HG03520 (cell line): ENCODE measurements at regions not wholly inside any gene's neighbourhood (a gene's known extent, or its start where the extent isn't known, plus 50 kb on each side); places are given as distances from the start of the nearest gene placed in this dataset.

ENCODE experiments used
- ATAC-seq: cut with Tn5 transposase; IDR thresholded peaks from one replicate; pipeline ENCODE4 v1.9.1; 2021; ENCODE audit warnings: mild to moderate bottlenecking, moderate library complexity; ENCODE audit not compliant: unreplicated experiment

DNA sequence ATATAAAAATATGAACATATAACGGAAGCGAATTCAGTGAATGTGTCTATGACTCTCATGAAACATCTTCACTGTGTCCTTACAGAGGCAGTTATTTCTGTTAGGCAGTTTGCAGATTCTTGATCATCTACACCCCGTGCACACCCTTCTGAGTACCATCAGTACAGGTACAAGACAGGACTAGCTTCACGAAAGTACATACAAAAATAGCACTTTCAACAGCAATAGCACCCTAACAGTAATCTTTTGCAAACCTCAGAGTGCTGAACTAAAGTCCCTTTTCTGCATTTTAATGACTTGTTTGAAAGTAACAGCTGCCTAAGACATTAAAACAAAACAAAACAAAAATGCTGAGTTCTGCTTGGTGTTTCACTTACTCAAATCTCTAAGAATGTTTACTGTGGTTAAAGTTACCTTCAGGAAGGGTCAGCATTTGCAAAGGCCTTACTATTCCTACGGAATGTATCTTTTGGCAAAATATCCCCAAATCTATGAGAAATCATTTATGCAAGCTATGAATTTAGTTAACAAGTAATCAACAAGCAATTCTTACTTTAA lies 104.1 kb downstream of the CNTN3 start:
- ATAC-seq = no peak

DNA sequence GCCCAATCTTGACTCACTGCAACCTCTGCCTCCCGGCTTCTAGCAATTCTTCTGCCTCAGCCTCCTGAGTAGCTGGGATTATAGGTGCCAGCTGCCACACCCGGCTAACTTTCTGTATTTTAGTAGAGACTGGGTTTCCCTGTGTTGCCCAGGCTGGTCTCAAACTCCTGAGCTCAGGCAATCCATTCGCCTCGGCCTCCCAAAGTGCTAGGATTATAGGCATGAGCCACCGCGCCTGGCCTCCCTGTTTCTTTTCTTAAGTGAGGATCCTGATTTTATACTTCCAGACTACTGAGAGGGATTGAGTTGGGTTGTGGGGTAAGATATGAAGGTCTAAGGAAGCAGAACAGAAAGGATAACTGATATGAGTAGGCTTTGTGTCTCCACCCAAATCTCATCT lies 106.8 kb downstream of the CNTN3 start:
- no peak for ATAC-seq

DNA sequence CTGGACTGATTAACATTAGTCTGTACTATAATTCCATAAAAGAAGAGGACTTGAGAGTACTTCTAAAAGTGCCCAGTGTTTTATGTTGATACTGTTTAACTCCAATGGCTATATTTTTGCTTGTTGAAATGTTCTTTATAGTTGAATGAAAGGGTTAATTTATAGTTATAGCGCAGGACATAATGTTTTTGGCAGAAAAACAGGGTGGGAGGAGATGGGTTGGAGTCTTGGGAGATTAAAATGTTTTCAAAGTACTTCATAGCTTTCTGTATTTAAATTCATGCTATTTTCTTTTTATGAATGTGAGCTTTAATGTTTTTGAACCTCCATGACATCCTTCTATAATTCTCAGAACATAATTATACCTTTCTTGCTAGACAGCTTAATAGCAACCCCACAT lies 108.2 kb downstream of the CNTN3 start:
- no peak for ATAC-seq

DNA sequence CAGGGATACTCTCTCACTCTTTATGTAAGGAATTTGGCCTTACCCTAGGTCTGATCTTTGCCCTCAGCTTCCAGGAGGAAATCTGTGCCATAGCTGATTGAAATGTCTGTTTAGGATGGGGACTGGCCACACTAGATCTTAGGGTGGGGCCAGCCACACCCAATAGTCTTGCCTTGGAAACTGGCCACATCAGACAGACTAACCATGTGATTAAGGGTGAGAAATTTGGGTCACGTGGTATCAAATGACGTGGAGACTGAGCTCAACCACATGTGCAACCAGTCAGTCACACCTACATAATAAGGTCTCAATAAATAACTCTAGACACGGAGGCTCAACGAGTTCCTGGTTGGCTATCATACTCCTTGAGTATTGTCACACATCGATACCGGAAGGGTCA lies 113.5 kb downstream of the CNTN3 start:
- no peak for ATAC-seq

DNA sequence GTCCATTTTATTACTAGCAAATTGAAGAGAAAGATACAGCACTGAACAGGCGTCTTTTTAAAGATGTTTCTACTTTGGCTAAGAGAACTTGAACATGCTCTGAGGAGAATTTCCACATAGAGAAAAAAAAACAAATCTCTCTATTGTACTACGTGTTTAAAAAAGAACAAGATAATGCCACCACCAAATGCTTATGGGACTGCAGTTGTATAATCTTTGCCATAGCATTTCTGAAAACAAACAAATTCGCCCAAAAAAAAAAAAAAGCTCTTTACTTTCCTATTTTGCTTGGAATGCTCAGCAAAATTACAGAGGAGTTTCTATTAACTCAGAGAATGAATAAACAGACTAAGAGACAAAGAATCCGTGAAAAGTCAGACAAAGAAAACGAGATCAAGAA lies 114.2 kb downstream of the CNTN3 start:
- no peak for ATAC-seq

DNA sequence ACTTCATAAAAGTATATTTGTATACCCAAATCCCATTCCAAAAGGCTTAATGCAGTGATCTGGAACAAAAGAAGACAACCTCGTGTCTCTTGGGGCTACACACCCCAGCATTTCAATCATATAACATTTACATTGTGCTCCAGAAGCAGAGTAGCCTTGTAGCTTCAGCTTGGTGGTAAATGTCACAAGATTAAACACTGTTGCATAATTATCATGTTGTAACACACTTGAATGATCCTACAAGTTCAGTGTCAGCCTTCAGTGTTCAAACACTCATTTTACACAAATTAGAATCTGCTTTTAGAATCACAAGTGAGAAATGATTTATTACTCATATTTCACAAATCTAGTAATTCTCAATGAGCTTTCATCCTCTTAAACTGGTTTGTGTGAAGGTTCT lies 122.6 kb downstream of the CNTN3 start:
- ATAC-seq = no peak

DNA sequence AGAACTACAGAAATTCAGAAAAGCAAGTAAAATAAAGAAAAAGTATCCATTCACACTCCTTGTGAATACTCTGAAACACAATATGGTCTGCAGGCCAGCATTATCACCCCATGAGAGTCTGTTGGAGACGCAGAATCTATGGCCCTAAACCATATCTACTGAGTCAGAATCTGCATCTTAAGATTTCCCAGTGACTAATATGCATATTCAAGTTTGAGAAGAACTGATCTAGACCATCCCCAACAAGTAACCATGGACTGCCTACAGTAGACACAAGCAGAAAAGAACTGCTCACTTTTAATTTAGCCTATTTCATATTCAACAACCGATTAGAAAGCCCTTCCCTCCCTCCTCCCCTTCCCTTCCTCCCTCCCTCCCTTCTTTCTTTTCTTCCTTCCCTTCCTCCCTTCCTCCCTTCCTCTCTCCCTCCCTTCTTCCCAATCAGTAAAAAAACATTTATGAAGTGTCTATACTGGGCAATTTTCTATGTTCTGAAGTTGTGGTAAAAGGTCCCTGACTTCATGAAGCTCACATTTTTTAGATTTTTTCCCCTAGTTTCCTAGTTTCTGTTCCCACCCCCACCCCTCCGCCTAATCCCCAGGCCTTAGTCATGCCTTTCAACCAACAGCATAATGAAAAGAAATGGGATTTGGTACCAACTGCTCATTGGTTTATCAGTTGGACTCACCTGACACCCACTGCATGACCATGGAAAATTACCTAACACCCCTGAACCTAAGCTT lies 125.2 kb downstream of the CNTN3 start:
- ATAC-seq = no peak

DNA sequence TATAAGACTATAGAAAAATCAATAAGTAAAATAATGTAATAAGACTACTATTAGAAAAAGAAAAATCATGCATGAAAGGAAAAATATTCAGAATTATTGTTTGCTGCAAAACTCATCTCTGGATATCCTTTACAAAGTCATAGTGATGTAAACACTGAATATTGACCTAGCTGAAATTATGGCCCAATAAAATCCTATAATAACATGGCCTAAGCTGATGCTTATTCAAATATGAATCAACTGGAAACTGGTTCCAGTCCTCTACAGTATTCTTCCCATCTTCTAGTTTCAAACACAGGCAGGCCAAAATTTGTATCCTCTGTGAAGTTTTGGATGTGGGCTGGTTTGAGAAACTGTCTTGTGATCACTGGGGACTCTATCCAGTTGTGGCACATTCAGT lies 134.5 kb downstream of the CNTN3 start:
- no peak for ATAC-seq

DNA sequence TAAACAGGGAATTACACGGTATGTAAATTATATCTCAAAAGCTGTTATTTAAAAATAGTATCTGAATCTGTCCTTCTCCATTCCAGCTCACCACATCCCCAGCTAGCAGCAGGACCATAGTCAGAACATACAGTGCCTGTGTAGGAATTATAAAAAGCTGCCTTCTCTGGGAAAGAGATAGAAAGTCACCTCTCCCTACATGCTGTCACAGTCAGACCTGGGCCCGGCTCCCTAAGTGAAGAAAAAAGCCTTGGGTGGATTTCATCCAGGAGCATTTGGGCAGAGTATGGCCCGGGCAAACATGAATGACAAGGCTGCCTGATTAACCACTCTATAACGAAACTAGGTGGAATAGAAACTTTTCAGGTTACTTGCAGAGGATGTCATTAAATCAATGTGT lies 144.1 kb downstream of the CNTN3 start:
- ATAC-seq = no peak

DNA sequence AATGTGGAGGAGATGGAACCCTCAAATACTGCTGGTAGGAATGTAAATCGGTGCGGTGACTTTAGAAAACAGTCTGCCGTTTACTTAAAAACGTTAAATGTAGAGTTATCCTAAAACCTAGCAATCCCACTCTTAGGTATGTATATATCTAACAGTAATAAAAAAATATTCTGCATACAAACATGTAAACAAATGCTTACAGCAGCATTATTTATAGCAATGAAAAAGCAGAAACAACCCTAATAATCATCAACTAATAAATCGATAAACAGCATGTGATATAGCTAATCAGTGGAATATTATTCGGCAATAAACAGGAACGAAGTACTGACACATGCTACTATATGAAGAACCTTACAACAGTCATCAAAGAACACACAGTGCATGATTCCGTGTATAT lies 144.7 kb downstream of the CNTN3 start:
- no peak for ATAC-seq

DNA sequence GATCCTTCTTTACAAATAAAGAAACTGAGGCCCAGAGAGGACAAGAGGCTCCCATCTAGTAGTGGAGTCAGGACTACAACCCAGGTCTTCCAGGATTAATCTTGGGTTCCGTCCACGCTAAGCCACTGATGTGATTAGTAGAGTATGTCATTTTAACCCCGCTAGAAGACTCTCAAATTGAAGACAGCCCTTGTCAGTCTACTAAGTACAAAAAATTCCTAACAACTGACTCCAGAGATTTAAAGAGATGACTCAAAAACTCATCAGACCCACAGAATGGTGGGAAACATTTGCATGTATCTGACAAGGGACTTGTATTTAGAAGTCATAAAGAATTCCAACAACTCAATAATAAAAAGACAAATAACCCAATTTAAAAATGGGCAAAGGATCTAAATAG lies 145.3 kb downstream of the CNTN3 start:
- no peak for ATAC-seq

DNA sequence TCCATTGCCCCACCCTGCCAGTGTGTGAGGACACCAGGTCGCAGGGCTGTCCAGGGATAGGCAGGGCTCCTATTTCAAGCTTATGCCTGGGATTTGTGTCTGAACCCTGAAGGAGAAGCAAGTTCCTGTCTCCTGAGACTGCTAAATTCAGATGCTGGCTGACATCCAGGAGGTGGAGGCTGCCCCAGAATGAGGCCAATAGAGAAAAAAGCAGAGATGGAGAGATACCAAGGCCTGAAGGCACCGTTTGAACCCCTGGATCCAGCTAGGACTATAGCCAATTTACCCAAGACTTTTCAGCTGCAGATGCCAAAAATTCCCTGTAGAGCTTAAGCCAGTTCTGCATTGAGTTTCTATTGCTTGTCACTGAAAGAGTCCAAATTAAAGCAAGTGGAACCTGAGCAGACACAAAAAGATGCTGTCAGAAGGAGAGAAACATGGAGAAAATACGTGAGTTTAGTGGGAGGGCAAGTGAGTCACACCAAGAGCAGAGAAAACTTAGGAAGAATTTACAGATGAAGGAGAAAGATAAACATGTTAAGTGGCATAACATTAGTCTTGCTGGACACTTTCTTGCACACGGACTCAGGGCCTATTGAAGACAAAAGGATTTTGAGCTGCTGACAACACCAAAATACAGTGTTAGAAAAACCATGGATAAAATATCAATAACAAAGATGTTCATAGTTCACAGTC lies 148.6 kb downstream of the CNTN3 start:
- ATAC-seq = no peak

DNA sequence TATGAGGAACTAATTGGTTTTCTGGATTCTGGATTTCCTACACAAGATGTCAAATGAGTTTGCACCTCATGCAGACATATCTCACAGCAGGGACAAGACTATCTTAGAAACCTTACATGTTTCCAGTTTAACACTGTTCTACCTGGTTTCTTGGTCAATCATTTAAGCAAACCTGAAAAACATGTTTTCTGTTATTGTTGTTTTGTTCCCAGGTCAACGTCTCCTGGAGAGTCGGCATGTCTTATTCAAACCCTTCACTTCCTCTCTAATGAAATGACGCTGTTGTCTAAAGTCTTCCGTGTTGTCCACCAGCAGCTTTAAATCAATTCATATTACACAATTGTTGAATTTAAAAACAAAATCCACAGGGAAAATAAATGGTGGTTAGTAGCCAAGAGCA lies 150.9 kb downstream of the CNTN3 start:
- no peak for ATAC-seq

DNA sequence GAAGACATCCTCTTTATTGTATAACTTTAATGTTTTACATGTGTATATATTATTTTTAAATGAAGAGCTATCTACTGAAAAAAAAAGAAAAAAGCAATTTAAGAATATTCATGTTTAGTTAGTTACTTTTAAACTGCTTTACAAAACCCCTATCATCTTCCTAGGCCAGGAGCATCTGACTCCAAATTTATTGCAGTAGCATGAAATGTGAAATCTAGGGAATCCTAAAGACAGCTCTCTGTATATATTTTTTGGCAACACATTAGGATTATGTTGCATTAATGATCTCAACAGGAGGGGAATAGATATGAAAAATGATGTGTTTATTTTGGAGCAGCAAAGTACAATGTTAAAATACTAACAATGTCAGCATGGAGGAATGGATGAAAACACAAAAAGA lies 158.3 kb downstream of the CNTN3 start:
- ATAC-seq = no peak

DNA sequence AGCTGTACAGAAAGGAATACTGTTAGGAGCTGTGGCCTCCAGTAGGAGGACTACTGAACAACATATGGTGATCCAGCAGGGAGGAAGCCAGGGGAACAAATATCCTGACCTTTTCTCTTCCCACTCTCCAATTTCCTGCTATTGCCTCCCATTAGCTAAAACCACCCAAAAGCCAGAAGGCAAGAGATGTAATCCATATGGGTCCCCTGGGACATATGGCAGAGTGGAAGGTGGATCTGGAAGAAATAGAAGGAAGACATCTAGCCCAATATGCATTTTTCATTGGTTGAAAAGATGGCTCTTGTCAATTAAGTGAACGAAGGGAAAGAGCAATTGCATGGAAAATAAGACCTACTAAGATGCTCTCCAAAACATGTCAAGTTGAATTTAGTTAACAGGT lies 167.2 kb downstream of the CNTN3 start:
- no peak for ATAC-seq

DNA sequence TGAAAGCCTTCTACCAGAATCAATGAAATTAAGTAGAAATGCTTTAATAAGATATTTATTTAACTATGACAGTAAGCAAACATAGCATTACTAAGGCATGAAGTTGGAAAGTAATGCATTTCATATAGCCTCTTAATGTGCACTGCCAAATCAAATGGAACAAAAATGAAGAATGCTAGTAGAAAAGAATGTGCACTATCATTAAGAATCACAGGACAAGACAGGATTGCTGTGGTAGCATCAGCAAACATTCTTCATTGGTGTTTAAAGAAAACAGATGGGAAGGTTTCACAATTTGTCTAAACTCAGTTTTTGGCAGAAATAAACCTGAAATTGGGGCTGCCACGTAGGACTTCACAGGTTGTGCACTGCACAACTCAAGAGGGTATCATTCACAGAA lies 168.9 kb downstream of the CNTN3 start:
- ATAC-seq = no peak

DNA sequence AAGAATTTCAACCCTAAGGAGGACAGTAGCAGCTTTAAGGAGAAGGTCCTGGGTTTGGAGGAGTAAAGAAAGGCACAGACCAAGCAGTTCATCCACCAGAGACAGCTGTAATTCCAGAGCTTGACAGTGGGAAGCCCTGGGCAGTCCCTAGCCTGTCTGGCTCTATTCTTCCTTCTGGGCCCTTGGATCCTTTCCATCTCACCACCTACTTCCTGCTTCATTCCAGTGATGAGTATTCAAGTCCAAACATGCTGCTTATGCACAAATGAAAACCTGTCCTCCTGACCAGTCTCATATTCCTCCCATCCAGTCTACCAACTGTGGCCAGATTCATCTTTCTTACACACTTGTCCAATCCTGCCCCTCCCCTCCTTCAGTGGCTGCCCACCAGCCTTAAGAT lies 171.4 kb downstream of the CNTN3 start:
- no peak for ATAC-seq

DNA sequence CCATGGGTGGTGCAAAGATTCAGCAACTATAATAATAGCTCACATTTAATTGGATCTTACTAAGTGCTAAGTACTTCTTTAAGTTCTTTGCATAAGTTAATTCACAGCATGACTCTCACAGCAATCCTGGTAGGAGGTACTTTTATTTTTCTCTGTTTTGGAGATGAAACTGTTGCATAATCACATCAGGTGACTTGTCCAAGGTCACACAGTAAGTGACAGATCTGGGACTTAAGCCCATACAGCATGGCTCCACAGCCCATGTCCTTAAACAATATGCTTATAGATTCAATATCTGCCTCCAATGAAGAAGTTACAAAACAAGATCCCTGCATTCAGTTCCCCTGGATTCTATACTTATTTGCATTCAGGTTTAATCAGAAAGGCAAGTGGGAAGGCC lies 171.8 kb downstream of the CNTN3 start:
- no peak for ATAC-seq

DNA sequence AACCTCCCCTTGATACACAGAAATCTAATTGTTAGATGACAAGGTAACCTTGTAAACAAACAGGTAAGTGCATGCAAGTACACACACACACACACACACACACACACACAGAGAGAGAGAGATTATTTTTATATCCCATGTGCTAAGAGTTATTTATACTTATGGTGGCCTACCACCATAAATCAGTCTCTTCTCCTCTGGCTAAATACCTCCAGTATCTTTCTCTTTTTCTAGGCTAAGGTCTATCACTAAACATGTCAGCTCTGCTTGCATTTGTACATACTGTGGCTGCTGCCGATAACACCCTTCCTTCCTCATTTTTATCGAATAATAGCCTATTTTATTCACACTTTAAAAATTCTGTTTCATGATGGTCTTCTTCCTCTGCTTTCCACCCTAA lies 172.4 kb downstream of the CNTN3 start:
- ATAC-seq = no peak

DNA sequence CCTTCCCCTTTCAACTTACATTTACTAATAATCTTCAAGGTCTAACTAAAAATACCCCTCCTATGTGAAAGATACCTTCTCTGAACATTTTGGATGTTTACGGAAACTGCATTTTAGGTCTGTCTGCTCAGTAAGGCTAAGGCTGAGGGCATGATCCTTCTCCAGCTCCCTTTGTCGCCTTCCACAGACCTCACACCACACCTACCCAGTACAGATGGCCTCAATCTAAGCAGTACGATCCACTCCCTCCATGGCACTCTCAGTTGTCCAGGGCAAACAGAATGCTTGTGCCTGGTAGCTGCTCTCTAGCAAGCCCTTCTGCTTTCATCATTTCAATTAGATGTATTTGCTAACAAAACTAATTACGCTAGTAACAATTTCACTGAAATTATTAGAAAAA lies 178.3 kb downstream of the CNTN3 start:
- ATAC-seq = no peak

DNA sequence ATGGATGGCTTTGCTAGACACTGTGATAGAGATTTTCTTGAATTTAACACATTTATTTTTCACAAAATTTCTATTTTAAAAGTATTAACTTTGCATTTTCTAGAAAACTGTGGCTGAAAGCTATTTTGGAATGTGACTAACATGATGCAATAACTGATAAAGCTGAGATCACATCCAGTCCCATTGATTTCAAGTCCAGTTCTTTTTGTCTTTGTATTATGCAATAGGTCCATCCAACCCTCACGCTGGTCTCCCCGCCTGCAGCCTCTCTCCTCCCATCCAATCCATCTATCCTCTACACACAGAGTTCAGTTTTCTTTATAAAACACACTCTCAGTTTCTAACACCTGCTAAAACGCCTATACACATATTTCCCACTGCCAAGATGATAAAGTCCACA lies 178.8 kb downstream of the CNTN3 start:
- ATAC-seq = no peak

DNA sequence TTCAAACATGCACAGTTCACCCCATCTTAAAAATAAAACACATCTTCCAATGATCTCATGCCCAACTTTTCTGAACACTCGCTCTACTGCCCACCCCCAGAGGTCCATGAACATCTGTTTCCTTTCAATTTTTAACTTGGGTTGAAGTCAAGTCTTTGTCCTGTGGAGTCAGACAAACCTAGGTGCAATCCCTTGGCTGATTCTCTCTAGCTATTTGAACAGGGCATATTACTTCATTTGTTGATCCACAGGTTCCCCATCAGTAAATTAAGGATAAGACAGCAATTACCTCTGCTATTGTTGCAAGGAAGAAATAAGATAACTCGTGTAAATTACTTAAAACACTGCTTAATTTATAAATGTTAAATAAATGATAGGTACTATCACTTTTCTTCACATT lies 180.1 kb downstream of the CNTN3 start:
- no peak for ATAC-seq

DNA sequence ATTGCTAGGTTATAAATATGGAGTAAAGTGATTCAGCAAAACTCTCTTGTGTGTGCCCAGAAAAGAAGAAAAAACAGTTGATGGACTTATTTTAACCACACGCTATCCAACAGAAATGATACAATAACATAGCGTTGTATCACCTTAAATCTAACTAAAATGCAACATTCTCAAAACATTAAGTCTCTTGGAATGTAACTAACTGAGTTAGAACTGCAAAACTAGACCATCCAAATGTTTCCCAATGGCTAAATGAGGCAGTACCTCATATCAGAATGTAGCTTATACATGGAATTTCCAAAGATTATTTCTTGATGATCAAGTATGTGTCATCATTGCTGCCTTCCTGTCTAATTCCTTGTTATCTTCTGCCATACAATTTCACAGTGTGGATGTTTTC lies 187.9 kb downstream of the CNTN3 start:
- no peak for ATAC-seq
